WTC11 (cell line): ENCODE measurements at regions not wholly inside any gene's neighbourhood (a gene's known extent, or its start where the extent isn't known, plus 50 kb on each side); places are given as distances from the start of the nearest gene placed in this dataset.

Experiments
- ATAC-seq: fragments of 200-7000 bp; cut with Tn5 transposase; 2 replicates; pipeline ENCODE4 v1.10.0; 2021; ENCODE audit warnings: mild to moderate bottlenecking, moderate library complexity
- CTCF ChIA-PET: fragments of 300-600 bp; sonication (Branson Sonifier 250); formaldehyde crosslinking; loops from one replicate; lab custom pipeline; 2021; ENCODE audit warnings: antibody characterized with exemption; lab: Charles Lee
- POLR2A ChIA-PET: fragments of 350-600 bp; sonication (Branson Sonifier 250); formaldehyde crosslinking; loops from one replicate; lab custom pipeline; 2021; ENCODE audit warnings: antibody characterized with exemption; lab: Charles Lee
- DNase-seq: peaks from one replicate; pipeline ENCODE4 v3.0.0; 2021; ENCODE audit warnings: low spot score
- H3K27ac Mint-ChIP-seq: 2 replicates; pipeline ENCODE4 v1.8.0; 2021; ENCODE audit warnings: mixed read lengths
- H3K27me3 Mint-ChIP-seq: 2 replicates; pipeline ENCODE4 v1.8.0; 2021; ENCODE audit warnings: low read depth, mild to moderate bottlenecking, moderate library complexity, mixed read lengths
- H3K36me3 Mint-ChIP-seq: 2 replicates; pipeline ENCODE4 v1.8.0; 2021; ENCODE audit warnings: mixed read lengths
- H3K4me1 Mint-ChIP-seq: 2 replicates; pipeline ENCODE4 v1.8.0; 2022; ENCODE audit warnings: mixed read lengths
- H3K4me3 Mint-ChIP-seq: 2 replicates; pipeline ENCODE4 v1.8.0; 2021; ENCODE audit warnings: mild to moderate bottlenecking, moderate library complexity, mixed read lengths
- H3K9me3 Mint-ChIP-seq: 2 replicates; pipeline ENCODE4 v1.8.0; 2021; ENCODE audit warnings: mixed read lengths
- AR ChIP-seq: fragments of 250-450 bp; sonication (Bioruptor Pico); IDR thresholded peaks from 2 replicates; pipeline ENCODE4 v1.9.0; 2021; ENCODE audit warnings: mild to moderate bottlenecking
- CBFB ChIP-seq: sonication (generic); formaldehyde crosslinking; IDR thresholded peaks from 2 replicates; pipeline ENCODE4 v1.8.1; 2022; ENCODE audit warnings: mild to moderate bottlenecking, low read depth, missing genetic modification reagents
- CREB1 ChIP-seq: sonication (generic); formaldehyde crosslinking; IDR thresholded peaks from 2 replicates; pipeline ENCODE4 v1.8.0; 2023; ENCODE audit warnings: mild to moderate bottlenecking, missing genetic modification reagents
- E2F1 ChIP-seq: sonication (generic); formaldehyde crosslinking; IDR thresholded peaks from 2 replicates; pipeline ENCODE4 v1.8.0; 2022; ENCODE audit warnings: mild to moderate bottlenecking, missing genetic modification reagents
- ELF4 ChIP-seq: sonication (generic); formaldehyde crosslinking; IDR thresholded peaks from 2 replicates; pipeline ENCODE4 v1.8.1; 2022; ENCODE audit warnings: low read depth, mild to moderate bottlenecking, moderate library complexity, missing genetic modification reagents
- FOXK1 ChIP-seq: sonication (generic); formaldehyde crosslinking; IDR thresholded peaks from 2 replicates; pipeline ENCODE4 v1.8.0; 2022; ENCODE audit warnings: mild to moderate bottlenecking, moderate library complexity, missing genetic modification reagents
- HMGXB4 ChIP-seq: sonication (generic); formaldehyde crosslinking; IDR thresholded peaks from 2 replicates; pipeline ENCODE4 v1.8.1; 2023; ENCODE audit warnings: mild to moderate bottlenecking, moderate library complexity, missing genetic modification reagents
- MLX ChIP-seq: sonication (generic); formaldehyde crosslinking; IDR thresholded peaks from 2 replicates; pipeline ENCODE4 v1.8.1; 2023; ENCODE audit warnings: mild to moderate bottlenecking, missing genetic modification reagents, moderate library complexity
- MYBL2 ChIP-seq: sonication (generic); formaldehyde crosslinking; IDR thresholded peaks from 2 replicates; pipeline ENCODE4 v1.8.1; 2023; ENCODE audit warnings: mild to moderate bottlenecking, moderate library complexity, missing genetic modification reagents
- OVOL2 ChIP-seq: fragments of 250-450 bp; sonication (Bioruptor Pico); IDR thresholded peaks from 2 replicates; pipeline ENCODE4 v1.9.0; 2021; ENCODE audit warnings: mild to moderate bottlenecking, borderline replicate concordance
- PRRX2 ChIP-seq: fragments of 250-450 bp; sonication (Bioruptor Pico); IDR thresholded peaks from 2 replicates; pipeline ENCODE4 v1.8.0; 2021; ENCODE audit warnings: mild to moderate bottlenecking
- RELA ChIP-seq: sonication (generic); formaldehyde crosslinking; IDR thresholded peaks from 2 replicates; pipeline ENCODE4 v1.8.1; 2022; ENCODE audit warnings: missing genetic modification reagents, mild to moderate bottlenecking, borderline replicate concordance
- SMAD3 ChIP-seq: sonication (generic); formaldehyde crosslinking; IDR thresholded peaks from 2 replicates; pipeline ENCODE4 v1.8.0; 2022; ENCODE audit warnings: missing genetic modification reagents, mild to moderate bottlenecking, borderline replicate concordance
- TEAD4 ChIP-seq: sonication (generic); formaldehyde crosslinking; IDR thresholded peaks from 2 replicates; pipeline ENCODE4 v1.8.0; 2022; ENCODE audit warnings: mild to moderate bottlenecking, missing genetic modification reagents
- ZMAT4 ChIP-seq: fragments of 250-450 bp; sonication (Bioruptor Pico); IDR thresholded peaks from 2 replicates; pipeline ENCODE4 v1.9.0; 2021; ENCODE audit warnings: mild to moderate bottlenecking
- ZNF138 ChIP-seq: sonication (generic); formaldehyde crosslinking; conservative IDR thresholded peaks from 2 replicates; pipeline ENCODE4 v1.8.1; 2022; ENCODE audit warnings: mild to moderate bottlenecking, moderate library complexity, missing genetic modification reagents
- ZNF512 ChIP-seq: sonication (generic); formaldehyde crosslinking; IDR thresholded peaks from 2 replicates; pipeline ENCODE4 v1.8.1; 2022; ENCODE audit warnings: missing genetic modification reagents, borderline replicate concordance

- peaks cover 12% of the 10 kb centered on the region for H3K4me1 Mint-ChIP-seq
- TF ChIP-seq RELA (CRISPR knock-in tag) (no peak), PRRX2 (CRISPR knock-in tag) (no peak), ELF4 (CRISPR knock-in tag) (no peak), E2F1 (CRISPR knock-in tag) (no peak), CREB1 (CRISPR knock-in tag) (no peak), FOXK1 (CRISPR knock-in tag) (no peak), ZNF138 (CRISPR knock-in tag) (no peak), SMAD3 (CRISPR knock-in tag) (no peak), MLX (CRISPR knock-in tag) (no peak), ZMAT4 (CRISPR knock-in tag) (no peak), MYBL2 (CRISPR knock-in tag) (no peak), HMGXB4 (no peak), AR (CRISPR knock-in tag) (no peak)
- no peaks in the 10 kb centered on the region for H3K36me3 Mint-ChIP-seq
- H3K4me3 Mint-ChIP-seq, result no peak overlapping the region
- ChIA-PET POLR2A (no interaction called here), CTCF (no interaction called here)
- no peak for ATAC-seq
- H3K9me3 Mint-ChIP-seq, result peaks cover 4% of the 10 kb centered on the region; the same call in 1 of the 2 replicates
- no peak for DNase-seq
- H3K27ac Mint-ChIP-seq, result no peak overlapping the region
- H3K27me3 Mint-ChIP-seq, result no peaks in the 10 kb centered on the region
Observed at GRCh38 chr2:52563151-52563550, 1204.5 kb upstream of the CHAC2 start.

GRCh38 chr2:52558265-52558664, 1209.3 kb upstream of the CHAC2 start:
- H3K36me3 Mint-ChIP-seq, result no peaks in the 10 kb centered on the region
- H3K4me3 Mint-ChIP-seq, result no peak overlapping the region
- H3K4me1 Mint-ChIP-seq, result peaks cover 17% of the 10 kb centered on the region
- ChIA-PET CTCF (no interaction called here), POLR2A (no interaction called here)
- peak; percentile 86 for ATAC-seq
- DNase-seq, result no peak
- H3K27ac Mint-ChIP-seq, result peak overlapping the region; percentile 87
- H3K27me3 Mint-ChIP-seq, result no peaks in the 10 kb centered on the region
- peaks cover under 1% of the 10 kb centered on the region; the same call in 1 of the 2 replicates for H3K9me3 Mint-ChIP-seq
- TF ChIP-seq OVOL2 (CRISPR knock-in tag), result no peak
- no peak for TF ChIP-seq ZNF512 (CRISPR knock-in tag)
- no peak for TF ChIP-seq CBFB (CRISPR knock-in tag)
- no peak for TF ChIP-seq RELA (CRISPR knock-in tag)
- no peak for TF ChIP-seq PRRX2 (CRISPR knock-in tag)
- no peak for TF ChIP-seq TEAD4
